Fibroblast of skin of right biceps (primary cell): ENCODE measurements at regions not wholly inside any gene's neighbourhood (a gene's known extent, or its start where the extent isn't known, plus 50 kb on each side); places are given as distances from the start of the nearest gene placed in this dataset.
"Not testable (repeated sequence)": the region's sequence is repeated elsewhere in the genome, so short reads cannot be mapped to it uniquely, and the experiment has no call there.

Source experiments
- DNase-seq: peaks from one replicate; pipeline ENCODE4 v3.0.0-alpha.2; 2013

- no peak for DNase-seq
Observed at GRCh38 chr12:119931402-119931801, 54.3 kb upstream of the CIT start.

GRCh38 chr12:119932921-119933320 is 55.8 kb upstream of the CIT start:
- DNase-seq = no peak

- not testable (repeated sequence) for DNase-seq
Observed at GRCh38 chr12:119934780-119935179, 54.3 kb upstream of the BICDL1 start.

- no peak for DNase-seq
Observed at GRCh38 chr12:119936705-119937311, 52.2 kb upstream of the BICDL1 start.

- DNase-seq = peak; percentile 43
Observed at GRCh38 chr12:119938049-119938667, 50.9 kb upstream of the BICDL1 start.
